GM18505 (cell line): ENCODE measurements at regions not wholly inside any gene's neighbourhood (a gene's known extent, or its start where the extent isn't known, plus 50 kb on each side); places are given as distances from the start of the nearest gene placed in this dataset.
"Not testable (repeated sequence)": the region's sequence is repeated elsewhere in the genome, so short reads cannot be mapped to it uniquely, and the experiment has no call there.

Experiments
- ATAC-seq: cut with Tn5 transposase; IDR thresholded peaks from one replicate; pipeline ENCODE4 v1.9.1; 2021; ENCODE audit not compliant: unreplicated experiment
- POLR2A ChIP-seq: IDR thresholded peaks from 4 replicates; pipeline ENCODE4 v1.6.1; 2011; ENCODE audit warnings: borderline replicate concordance; ENCODE audit not compliant: insufficient read depth, insufficient read length; ENCODE audit errors: extremely low read depth

- no peak for ATAC-seq
- no peak for TF ChIP-seq POLR2A
These were observed 333.4 kb downstream of the RAP2B start for GRCh38 chr3:153495422-153495821.

GRCh38 chr3:153502682-153503081 is 340.7 kb downstream of the RAP2B start:
- no peak for ATAC-seq
- TF ChIP-seq POLR2A = no peak

- TF ChIP-seq POLR2A = no peak
- no peak for ATAC-seq
These were observed 341.8 kb downstream of the RAP2B start for GRCh38 chr3:153503873-153504272.

GRCh38 chr3:153506205-153506604 is 344.2 kb downstream of the RAP2B start:
- not testable (repeated sequence) for ATAC-seq

- ATAC-seq = not testable (repeated sequence)
These were observed 344.7 kb downstream of the RAP2B start for GRCh38 chr3:153506686-153507085.

GRCh38 chr3:153513236-153513635 is 351.2 kb downstream of the RAP2B start:
- no peak for TF ChIP-seq POLR2A
- no peak for ATAC-seq

- no peak for TF ChIP-seq POLR2A
- no peak for ATAC-seq
These were observed 366.4 kb downstream of the RAP2B start for GRCh38 chr3:153528473-153528872.

GRCh38 chr3:153539263-153539662 is 377.2 kb downstream of the RAP2B start:
- TF ChIP-seq POLR2A = no peak
- no peak for ATAC-seq

- TF ChIP-seq POLR2A = no peak
- no peak for ATAC-seq
These were observed 383.4 kb downstream of the RAP2B start for GRCh38 chr3:153545471-153545870.

- no peak for ATAC-seq
- no peak for TF ChIP-seq POLR2A
These were observed 385.9 kb downstream of the RAP2B start for GRCh38 chr3:153547970-153548369.

GRCh38 chr3:153549686-153550085 is 387.7 kb downstream of the RAP2B start:
- ATAC-seq = not testable (repeated sequence)

- no peak for TF ChIP-seq POLR2A
- no peak for ATAC-seq
These were observed 389.7 kb downstream of the RAP2B start for GRCh38 chr3:153551536-153552285.

- no peak for ATAC-seq
- TF ChIP-seq POLR2A = no peak
These were observed 391.0 kb downstream of the RAP2B start for GRCh38 chr3:153552887-153553604.

- TF ChIP-seq POLR2A = no peak
- ATAC-seq = no peak
These were observed 391.5 kb downstream of the RAP2B start for GRCh38 chr3:153553605-153553945.

GRCh38 chr3:153555919-153556318 is 393.9 kb downstream of the RAP2B start:
- TF ChIP-seq POLR2A = no peak
- ATAC-seq = no peak

- ATAC-seq = not testable (repeated sequence)
These were observed 397.3 kb downstream of the RAP2B start for GRCh38 chr3:153559366-153559765.
